ENCODE measurements at regions not wholly inside any gene's neighbourhood (a gene's known extent, or its start where the extent isn't known, plus 50 kb on each side); places are given as distances from the start of the nearest gene placed in this dataset.

DNA sequence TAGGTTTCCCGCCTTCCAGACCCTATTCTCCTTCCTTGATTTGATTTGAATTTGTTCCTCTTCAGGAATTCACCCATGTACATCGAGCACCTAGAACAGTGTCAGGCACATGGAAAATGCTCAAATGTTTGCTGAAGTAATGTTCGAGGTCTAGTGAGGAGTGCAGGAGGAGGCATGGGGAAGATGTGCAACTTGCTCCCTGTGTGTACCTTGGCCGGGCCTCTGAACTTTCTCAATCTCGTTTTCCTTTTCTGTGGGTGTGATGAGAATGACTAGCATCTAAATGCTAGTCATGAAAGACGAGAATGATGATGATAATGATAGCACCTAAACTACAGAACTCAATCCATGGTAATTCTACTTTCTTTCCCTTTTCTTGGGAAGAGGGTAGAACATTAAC is 279.1 kb upstream of the PLET1 start:
- no peak for DNase-seq (ENCODE audit: low read depth)

DNA sequence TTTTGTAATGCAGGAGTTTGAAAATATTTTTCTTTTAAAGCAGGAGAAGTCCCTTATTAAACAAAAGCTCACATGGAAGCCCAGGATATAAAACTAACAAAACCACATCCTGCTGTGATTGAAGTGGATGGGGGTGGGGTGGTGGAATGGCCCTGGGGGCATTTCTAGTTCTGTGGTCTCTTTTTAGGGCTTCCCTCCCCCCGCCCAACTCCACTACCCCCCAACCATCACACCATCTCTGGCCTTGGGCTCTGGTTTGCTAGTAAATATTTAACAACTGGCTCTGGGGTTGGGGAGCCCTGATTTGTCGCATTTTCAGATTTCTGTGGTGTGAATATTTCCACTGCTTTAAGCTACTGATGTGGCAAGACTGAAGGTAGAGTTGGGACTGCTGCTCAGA is 279.6 kb upstream of the PLET1 start:
- DNase-seq (ENCODE audit: low read depth), result no peak

DNA sequence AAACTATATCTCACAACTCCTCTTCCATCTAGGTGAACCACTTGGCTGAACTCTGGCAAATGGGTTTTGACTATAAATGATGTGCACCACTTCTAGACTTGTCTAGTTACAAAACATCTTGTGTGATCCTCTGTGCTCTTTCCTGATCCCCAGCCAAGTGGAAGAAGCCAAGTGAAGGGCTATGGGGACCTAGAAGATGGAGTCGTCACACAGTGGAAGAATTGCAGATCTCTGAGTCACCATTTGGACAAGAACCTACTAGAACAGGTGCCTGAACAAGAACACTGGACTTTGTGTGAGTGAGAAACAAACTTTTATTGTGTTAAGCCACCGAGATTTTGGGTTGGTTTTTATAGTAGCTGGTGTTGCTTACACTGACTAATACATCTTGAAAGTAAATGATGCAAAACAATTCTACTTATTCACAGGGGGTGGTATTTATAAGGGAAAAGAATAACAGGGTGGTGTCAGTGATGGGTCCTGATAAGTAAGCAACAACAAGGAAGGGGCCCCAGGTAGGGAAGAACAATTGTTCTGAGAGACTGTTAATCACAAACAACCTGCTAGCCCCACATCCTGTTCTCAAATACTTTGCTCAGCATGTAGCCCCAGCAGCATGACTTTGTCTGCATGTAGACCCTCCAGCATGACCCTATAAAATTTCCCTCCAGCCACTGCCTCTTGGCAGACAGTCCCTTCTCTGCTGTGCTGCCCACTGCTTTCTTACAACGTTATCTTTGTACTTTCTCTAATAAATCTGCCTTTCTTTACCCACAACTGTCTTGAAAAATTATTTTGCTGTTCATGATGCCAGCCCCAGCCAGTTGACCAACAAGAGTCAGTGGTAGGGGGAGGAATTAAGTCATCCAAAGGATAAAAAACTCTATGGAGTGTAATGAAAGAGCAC is 280.7 kb upstream of the PLET1 start:
- DNase-seq (ENCODE audit: low read depth), result no peak

DNA sequence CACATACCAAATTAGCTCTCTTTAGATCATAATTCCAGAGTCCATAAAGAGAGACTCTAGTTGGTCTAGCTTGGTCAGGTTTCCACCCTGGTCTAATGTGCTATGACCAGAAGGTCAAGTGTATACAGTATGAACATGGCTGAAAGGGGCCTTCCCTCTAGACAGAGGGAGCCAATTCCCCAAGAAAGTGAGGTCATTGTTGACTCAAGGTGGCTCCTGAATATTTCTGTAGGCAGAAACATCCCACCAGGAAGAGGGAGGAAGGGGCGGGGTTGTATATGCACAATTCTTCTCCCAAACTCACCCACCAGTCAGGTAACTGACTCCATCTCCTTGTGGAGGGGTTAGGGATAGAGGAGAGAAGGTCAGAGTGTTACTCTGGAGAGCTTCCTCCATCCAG is 281.8 kb upstream of the PLET1 start:
- DNase-seq (ENCODE audit: low read depth), result no peak

DNA sequence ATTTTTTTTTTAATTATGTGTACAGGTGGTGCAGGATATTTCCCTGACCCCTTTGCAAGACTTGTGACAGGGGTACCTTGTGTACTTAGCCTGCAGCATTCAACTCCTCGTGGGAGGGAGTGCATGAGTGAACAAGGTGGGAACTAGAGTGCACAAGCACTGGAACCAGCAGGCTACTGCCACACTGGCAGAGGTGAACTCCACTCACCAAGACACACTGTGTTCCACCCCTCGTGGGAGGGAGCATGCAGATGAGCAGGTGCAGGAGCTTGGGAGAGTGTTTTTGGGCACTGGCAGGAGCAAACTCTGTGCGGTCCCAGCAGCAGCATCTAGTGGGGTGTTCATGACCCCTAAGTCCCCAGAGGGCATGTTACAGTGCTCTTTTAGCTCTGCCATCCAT is 282.7 kb upstream of the PLET1 start:
- DNase-seq (ENCODE audit: low read depth), result no peak

DNA sequence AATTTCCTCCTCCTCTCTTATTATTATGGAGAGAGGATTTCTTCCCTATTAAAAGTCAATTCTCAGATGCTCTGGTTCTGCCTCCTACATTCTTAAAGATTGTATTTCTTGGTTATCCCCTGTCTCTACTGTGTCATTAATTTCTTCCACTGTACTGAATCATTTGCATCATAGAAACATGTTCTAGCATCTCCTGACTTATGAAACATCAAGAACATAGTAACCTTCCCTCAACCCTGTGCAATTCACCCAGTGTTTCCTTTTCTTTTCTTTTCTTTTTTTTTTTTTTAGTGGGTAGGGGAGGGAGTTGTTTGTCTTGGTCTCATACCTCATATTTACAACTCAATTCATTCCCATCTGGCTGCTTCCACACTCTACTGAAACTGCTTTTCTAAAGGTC is 288.0 kb upstream of the PLET1 start:
- no peak for DNase-seq (ENCODE audit: low read depth)

DNA sequence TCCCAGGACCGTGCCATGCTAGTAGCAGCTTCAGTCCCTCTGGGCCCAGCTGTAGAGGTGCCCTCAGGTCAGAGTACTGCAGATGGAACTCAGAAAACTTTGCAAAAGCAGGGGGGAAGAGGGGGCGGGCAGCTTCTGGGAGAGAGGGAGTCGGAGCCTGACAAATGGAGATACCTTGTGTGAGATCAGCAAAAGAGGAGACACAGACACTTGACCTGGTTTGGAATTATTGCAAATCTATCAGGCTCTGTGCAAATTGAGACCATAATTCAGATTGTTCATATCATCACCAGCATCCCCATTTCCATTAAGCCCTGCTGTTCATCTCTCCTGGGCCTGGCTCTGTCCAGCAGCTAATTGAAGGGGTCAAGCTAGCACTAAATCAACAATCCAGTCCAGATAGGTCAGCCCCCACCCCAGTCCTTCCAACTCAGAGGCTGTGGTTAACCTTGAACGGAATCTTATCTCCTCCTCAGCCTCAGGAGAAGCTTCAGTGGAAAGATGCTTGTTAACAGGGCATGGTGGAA is 292.6 kb upstream of the PLET1 start:
- no peak for DNase-seq (ENCODE audit: low read depth)

DNA sequence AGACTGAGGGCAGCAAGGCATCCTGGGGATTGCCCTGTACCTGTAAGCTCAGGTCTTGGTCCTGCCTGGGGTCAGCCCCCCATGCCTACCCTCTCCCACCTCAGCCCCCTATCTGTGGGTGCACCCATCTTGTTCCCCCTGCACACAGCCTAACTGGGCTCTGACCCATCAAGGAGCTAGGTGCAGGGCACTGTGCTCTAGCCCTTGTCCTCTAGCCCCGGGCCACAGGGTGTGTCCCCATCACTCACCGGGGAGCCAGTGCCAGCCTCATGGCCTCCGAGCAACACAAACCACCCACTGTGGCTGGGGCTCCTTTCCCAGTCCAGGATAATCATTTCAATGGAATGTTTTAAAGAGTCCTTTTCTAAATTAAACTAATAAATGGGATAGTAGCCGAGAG is 293.9 kb upstream of the PLET1 start:
- no peak for DNase-seq (ENCODE audit: low read depth)

DNA sequence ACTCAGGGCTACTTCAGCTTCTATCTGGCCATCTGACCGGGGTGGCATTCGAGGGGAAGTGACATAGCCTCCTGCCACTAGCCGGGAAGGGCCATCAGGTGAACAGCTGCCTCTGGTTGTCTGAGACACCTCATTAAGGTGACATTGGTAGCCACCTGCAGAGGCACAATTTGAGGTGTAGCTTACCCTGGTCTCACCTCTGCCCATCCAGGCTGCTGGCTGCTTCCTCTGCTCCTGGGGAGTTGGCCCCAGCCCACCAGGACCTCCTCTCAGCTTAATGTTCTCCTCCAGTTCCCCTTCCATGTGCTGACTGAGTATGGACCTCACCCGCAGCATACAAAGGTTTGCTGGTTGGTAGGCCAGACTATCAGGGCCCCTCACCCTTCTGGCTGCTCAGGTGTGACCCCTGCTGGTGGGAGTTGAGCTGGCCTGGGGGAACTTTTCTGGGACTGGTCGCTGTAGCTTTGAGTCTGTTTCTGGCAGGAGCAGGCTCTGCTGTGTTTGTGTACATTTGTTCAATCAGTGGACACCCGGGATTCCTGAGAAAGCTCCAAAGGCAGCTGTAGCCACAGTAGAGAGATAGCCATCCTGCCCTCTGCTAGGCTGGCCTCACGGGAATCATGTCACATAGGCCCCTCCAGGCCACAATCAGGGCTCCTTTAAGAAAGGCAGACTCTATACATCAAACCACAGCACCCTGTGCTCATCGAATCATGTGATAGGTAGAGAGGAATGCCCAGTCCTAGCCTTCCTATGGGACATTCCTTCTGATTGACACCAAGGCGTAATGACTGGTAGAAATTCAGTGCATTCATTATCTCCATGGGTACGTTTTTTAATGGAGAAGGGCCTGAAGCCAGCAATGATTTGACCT is 295.1 kb upstream of the PLET1 start:
- no peak for DNase-seq (ENCODE audit: low read depth)

DNA sequence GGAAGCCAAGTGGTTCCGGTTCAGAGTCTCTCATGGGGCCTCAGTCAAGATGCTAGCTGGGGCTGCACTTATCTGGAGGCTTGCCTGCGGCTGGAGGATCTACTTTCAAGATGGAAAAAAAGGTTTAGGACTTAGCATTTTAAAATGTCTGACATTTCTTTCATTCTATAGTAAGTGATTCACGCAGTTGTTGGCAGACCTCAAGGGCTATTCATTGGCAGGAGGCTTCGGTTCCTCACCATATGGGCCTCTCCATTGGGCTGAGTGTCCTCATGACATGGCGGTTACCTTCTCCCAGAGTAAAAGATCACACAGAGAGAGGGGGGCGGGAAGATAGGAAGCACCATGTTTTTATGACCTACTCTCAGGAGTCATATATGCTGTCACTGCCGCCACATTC is 298.0 kb upstream of the PLET1 start:
- no peak for DNase-seq (ENCODE audit: low read depth)

DNA sequence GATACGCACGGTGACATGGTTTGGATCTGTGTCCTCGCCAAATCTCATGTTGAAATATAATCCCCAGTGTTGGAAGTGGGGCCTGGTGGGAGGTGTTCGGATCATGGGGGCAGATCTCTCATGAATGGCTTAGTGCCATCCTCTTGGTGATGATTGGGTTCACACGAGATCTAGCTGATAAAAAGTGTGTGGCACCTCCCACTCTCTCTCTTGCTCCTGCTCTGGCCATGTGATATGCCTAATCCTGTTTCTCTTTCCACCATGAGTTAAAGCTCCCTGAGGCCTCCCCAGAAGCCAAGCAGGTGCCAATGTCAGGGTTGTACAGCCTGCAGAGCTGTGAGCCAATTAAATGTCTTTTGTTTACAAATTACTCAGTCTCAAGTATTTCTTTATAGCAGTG is 303.1 kb upstream of the PLET1 start:
- no peak for DNase-seq (ENCODE audit: low read depth)

DNA sequence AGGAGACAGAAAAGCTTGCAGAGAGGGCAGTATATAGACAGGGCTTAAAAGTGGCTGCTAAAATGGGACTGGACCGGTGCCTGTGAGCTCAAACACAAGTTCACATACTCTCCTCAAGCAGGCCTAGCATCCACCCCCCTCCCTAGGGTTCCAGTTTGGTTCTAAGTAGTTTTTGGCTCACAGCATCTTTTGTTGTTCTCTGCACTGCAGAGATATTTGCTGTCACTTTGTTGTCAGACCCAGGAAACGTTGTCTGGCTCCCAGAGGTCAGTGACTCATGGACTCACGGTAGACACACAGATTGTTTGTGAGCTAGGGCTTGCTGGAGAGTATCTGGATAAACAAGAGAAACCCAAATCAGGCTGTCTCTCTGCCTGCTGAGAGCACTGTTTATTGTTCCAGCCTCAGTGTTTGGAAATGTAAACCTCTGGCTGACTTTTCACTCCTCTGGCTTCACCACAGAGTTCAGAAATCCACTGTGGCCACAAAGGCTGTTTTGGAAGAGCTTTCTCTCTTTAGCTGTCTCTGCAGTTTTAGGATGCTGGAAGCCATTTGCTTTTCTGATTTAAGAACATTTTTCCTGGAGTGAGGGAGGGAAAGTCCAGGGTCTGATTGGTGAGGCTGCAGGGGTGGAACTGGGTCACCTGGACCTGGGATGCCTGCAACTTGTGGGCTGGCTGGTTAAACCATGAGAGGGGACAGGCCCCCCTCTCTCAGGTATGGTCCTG is 303.7 kb upstream of the PLET1 start:
- DNase-seq (ENCODE audit: low read depth), result peak; percentile 43

DNA sequence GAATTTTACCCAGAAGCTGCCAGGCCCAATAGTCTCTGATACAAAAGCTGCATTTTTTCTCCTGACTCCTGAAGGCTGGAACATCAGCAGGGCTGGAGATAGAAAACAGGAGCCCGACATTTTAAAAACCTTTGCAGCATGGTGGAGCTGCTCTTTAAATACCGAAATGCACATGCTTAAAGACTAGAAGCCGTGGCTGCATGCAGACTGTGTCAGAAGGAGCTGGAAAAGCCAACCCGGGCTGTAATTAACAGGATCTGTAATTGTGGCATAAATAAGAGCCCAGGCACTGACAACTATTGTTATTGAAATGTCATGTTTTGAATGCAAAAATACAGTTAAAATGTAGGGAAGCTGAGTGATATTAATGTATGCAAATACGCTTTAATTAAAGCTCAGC is 304.9 kb upstream of the PLET1 start:
- no peak for DNase-seq (ENCODE audit: low read depth)

DNA sequence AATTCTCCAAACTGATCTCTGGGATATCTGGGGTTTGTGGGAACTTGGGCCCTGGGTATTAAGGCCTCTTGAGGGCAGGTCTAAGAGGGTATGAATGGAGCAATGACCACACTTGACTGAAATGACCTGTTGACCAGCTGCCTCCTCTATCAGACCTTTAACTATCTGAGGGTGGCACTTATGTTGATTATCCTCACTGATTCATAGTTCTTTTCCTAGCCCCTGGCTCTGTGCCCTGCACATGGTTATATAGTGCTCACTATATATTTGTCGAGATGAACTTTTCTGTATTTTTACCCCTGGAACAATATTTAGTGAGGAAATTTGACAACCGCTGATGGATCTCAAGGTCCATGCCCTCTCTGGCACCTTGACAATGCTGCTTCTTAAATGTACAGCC is 305.5 kb upstream of the PLET1 start:
- DNase-seq (ENCODE audit: low read depth), result no peak

DNA sequence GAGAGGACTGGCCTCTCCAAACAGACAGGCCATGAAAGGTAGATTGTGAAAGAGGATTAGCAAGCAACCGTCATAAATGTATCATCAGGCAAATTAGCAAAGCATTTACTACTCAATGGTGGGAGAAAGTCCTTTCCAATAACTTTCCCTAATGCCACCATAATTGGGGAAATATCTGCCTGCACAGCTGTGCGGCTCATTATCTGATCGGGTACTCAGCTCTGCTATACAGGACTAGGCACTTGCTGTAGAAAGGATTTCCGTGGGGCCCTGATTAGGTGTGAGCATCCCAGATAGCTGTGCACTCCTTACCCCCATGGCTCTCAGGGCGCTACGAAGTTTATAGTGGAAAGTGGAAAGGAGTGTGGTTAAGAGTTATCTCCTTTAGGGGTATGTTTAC is 309.7 kb upstream of the PLET1 start:
- no peak for DNase-seq (ENCODE audit: low read depth)

DNA sequence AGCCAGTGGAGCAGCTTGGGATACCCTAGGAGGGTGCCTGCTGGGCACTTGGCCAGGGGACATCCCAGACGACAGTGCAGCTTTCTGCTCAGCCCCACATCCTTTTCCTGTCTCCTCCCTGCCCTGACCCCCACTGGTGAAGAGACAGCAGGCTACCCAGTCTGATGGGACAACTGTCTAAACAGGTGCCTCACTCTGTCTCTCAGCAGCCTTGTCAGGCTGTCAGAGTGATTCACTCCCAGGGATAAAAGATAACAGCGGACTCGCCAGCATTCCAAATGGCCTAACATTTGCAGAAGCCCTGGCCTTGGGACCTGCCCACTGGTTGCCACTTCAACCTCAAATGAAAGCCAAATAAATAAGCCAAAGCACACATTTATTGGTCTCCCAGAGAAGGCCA is 318.6 kb upstream of the PLET1 start:
- no peak for DNase-seq (ENCODE audit: low read depth)

DNA sequence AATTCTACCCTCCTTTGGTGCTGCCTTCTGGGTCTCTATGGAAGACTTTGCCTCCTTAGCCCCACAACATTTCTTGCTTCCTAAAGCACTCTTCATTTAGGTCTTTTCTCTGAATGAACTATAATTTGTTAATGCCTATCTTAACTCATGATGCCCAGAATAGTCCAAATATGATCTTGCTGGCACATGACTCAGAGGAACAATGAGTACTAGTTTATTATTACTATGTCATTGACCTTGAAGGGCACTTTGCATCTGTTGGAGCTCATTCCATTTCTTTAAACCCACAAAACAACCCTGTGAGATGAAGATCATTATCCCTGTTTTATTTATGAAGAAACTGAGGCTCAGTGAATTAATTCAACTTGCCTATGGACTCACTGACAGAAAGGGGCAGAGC is 320.2 kb upstream of the PLET1 start:
- no peak for DNase-seq (ENCODE audit: low read depth)

DNA sequence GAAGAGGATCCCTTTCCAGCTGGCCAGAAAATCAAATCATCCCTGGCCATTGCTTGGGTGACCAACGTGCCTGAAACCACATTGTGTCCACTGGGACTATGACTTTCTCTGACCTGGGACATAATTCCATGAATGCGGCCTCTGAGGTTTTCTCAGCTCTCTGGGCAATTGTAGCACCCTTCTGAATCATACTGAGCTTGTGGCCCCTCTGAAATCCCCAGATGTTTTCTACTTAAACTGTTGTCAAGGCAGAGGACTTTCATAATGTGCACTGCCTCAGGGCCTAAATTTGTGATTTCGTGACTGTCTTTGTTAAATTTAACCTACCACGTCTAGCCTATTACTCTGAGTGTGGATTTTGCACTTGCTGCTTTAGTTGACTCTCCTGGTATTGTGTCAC is 321.1 kb upstream of the PLET1 start:
- DNase-seq (ENCODE audit: low read depth), result no peak

DNA sequence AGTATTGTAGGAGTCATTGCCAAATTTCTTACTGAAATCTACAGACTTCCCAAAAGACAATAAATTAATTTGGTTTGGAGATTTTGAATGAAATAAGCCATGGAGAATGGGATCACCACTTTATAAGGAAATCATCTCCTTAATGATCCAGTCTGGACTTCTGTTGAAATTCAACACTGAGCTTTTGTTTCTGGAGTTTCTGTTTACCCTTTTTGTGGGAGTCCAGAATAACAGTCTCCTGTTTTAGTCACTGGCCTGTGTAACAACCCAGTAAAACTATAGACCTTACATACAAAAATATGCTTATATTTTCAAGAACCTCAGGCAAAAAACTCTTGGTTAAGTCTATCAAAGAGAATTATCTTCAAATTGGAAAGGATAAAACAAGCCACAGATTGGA is 321.7 kb upstream of the PLET1 start:
- no peak for DNase-seq (ENCODE audit: low read depth)

DNA sequence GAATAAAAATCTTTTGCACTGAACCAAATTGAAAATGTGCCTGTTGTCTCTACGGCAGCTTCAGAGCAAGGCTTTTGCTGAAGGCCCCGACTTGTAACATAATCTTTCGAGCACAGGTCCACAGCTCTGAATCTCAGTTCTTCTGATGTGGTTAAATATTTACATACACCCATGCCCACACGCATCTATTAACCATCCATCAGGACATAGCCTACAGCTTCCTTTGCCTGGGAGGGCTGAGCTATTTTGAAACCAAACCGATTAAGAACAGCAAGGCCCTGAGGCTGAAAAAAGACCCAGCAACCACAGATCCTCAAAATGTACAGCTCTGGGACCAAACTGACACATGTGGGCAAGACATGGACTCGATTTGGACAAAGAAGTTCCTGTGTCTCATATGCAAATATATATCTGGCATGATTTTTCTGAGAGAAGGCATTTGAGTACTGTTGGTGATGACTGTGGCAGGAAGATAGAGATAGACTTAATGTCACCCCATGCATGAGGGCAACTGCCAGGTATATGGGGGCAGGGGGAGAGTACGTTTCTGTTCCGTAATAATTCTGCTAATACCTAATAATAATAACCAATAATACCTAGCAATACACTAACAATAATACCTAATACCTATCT is 322.7 kb upstream of the PLET1 start:
- DNase-seq (ENCODE audit: low read depth), result no peak

DNA sequence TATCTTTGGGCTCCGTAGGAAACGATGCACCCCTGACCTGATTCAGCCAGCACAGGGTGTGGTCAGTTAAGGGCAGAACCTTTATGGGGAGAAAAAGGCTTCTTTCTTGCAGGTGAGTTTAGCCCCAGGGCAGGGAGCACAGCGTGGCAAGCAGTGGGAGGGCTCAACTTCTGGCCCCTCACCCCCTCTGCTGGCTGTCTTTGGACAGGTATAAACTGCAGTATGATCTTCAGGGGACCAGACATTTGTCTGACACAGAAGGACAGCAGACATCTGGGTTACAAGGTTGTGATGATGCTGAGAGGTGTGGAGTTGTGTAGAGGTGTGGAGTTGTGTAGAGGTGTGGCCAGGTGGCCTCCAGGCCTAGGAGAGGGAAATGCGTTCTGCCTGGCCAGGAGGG is 324.0 kb upstream of the PLET1 start:
- DNase-seq (ENCODE audit: low read depth), result no peak

DNA sequence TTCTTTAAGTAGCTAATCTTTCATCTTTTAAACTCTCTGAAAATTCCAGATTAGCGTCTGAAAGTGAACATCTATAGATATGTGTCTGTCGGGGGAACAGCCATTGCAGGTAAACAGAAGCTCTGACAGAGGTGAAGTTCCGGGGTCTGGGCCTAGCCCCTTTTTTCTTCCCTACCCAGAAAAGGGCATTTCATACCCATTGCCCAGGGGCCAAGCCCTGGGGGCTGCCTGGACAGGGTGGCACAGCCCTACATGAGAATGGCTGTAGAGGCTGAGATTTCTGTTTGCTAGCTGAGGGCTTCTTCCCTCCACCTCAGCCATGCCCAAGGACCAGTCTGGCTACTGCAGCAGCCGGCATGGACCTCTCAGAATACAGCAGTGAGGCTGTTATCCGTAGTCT is 327.0 kb upstream of the PLET1 start:
- DNase-seq (ENCODE audit: low read depth), result no peak

Data from stromal cell of bone marrow (primary cell).